Epithelial cell of proximal tubule (primary cell): ENCODE measurements at regions not wholly inside any gene's neighbourhood (a gene's known extent, or its start where the extent isn't known, plus 50 kb on each side); places are given as distances from the start of the nearest gene placed in this dataset.

Experiments used
- DNase-seq: peaks from one replicate; pipeline ENCODE4 v3.0.0-alpha.2; 2011; ENCODE audit warnings: low read depth
- H3K4me3 ChIP-seq: 2 replicates; pipeline ENCODE4 v1.5.1; 2011; ENCODE audit warnings: low read depth, mild to moderate bottlenecking, low read length
- TF ChIP-seq, protein P1 (sequence below): conservative IDR thresholded peaks from 2 replicates; pipeline ENCODE4 v1.5.1; 2012; ENCODE audit warnings: low read depth, mild to moderate bottlenecking, low read length

DNA sequence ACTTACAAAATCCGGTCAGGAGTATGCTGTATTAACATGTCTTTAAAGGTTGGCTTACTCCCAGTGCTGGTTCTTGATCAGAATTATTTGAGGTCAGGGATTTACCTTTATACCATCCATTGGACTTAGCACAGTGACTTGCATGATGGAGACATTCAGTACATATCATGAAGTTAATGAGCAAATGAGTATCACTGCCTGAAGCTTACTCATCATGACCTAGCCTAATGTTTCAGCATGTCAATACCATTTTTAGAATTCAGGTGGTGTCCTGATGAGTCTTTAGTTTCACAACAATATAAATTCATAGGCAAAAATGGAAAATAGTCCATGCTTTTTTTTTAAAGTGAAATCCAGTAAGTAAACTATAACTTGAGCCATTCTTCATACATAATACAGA, 226.0 kb upstream of the C9orf72 start:
- TF ChIP-seq, protein P1, sequence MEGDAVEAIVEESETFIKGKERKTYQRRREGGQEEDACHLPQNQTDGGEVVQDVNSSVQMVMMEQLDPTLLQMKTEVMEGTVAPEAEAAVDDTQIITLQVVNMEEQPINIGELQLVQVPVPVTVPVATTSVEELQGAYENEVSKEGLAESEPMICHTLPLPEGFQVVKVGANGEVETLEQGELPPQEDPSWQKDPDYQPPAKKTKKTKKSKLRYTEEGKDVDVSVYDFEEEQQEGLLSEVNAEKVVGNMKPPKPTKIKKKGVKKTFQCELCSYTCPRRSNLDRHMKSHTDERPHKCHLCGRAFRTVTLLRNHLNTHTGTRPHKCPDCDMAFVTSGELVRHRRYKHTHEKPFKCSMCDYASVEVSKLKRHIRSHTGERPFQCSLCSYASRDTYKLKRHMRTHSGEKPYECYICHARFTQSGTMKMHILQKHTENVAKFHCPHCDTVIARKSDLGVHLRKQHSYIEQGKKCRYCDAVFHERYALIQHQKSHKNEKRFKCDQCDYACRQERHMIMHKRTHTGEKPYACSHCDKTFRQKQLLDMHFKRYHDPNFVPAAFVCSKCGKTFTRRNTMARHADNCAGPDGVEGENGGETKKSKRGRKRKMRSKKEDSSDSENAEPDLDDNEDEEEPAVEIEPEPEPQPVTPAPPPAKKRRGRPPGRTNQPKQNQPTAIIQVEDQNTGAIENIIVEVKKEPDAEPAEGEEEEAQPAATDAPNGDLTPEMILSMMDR: no peak
- DNase-seq: no peak
- H3K4me3 ChIP-seq: no peak overlapping the region

DNA sequence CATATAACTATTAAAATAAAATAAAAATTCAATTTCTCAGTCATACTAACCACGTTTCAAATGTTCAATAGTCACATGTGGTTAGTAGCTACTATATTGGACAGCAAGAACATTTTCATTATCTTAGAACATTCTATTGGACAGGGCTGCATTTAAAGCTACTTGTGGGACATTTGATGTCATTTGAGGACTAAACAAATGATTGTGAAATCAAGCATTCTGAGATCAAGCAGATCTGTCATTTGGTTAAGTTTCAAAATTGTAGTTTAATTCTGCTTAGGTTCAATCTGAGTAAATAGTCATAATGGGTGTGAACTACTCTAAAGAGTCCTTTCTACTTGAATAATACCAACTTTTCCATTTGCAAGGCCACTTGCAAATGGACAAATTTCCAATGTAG, 226.9 kb upstream of the C9orf72 start:
- no peak for DNase-seq
- H3K4me3 ChIP-seq: no peak overlapping the region
- TF ChIP-seq, protein P1: no peak

DNA sequence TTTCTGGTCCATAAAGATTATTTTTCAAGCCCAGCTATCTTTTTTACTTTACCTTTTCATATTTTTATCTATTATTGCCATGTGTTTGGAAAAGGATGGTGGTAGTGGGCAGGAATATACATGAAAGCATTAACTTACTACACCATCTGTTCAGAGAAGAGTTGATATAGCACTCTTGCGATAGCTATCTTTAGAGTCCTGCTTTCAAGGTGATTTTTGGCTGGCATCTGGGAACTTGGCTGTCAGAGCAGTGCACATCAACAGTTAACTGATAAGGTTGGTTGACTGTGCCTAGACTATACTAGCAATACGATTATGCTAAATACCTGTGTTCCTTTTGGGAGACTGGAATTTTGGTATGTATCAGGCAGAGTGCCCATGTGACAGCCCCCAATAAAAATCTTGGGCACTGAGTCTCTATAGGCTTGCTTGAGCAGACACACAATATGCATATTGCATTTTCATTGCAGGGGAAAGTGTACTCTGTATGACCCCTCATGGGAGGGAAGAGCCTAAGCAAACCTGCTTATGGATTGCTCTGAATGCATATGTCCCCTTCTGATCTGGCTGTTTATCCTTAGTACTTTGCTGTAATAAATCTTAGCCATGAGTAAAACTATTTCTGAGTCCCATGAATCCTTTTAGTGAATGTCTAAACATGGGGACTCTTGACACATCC, 227.6 kb upstream of the C9orf72 start:
- no peak for DNase-seq
- H3K4me3 ChIP-seq: no peak overlapping the region
- TF ChIP-seq, protein P1: no peak

DNA sequence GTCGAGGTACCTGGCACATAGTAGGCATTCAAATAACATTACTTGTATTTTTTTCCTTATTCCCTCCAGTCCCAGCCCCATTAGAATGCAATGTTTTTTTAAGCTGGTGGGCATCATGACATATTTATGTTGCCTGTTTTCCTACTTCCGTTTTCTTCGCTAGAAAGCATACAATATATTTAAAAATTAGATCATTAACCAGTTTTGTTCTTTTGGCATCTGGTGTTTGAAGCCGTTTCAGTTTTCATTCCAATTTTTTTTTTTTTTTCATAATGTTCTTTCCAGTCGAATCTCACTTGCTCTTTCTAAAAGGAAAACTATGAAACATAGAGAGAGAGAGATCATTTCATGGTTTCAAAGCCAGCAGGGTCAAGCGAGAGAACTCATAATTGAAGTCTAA, 228.3 kb upstream of the C9orf72 start:
- no peak overlapping the region for H3K4me3 ChIP-seq
- DNase-seq: no peak
- TF ChIP-seq, protein P1: no peak

DNA sequence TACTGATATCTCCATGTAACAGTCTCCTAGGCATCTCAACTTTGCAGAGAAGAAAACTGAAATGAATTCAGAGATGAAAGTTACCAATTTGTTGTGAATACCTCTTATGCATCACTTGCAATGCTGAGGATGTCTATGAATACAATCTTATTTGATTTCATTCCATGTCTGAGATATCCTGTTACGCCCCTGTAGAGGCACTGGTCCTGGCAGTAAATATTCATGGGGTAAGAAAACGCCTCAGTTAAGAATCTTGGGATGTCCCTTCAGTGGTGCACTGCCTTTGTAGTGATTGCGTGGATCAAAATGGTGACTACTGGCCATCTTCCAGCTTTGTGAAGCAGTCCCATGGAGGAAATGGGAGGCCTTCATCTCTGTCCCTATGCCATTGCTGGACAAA, 229.1 kb upstream of the C9orf72 start:
- TF ChIP-seq, protein P1: no peak
- no peak for DNase-seq
- no peak overlapping the region for H3K4me3 ChIP-seq

DNA sequence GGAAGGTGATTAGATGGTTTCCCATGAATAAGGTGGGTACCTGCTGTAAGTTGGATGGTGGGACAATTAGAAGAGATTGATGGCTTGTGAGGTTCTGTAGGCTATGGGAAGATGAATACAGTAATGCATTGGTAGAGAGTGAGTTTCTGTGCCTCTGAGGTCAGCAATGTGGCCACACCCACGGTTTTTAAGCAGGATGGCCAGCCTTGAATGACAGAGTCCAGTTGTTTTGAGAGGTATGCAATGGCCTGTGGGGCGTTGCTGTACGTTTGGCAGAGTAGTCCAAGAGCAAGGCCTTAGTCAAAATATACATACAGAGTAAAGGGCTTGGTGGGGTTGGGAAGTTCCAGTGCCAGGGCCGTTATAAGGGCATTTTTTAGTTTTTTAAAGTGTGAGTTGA, 235.6 kb upstream of the C9orf72 start:
- DNase-seq: no peak
- TF ChIP-seq, protein P1: no peak
- no peak overlapping the region for H3K4me3 ChIP-seq

DNA sequence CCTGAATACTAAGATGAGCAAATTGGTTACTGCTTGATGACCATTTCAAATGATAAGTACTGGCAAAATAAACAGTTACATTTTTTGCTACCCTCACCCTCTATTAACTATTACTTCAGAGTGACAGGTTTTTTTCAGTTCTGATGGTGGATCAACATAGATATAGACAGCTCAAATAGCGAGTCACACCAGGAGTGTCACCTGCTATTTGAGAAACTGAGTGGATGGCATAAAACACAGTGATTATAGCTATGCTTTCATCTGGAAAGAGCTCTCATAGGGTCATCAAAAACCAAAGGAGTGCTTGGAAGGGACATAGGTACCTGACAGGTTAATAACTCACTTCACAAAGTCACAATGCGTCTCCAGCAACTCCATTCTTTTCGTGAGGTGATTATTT, 244.5 kb upstream of the C9orf72 start:
- TF ChIP-seq, protein P1: no peak
- no peak for DNase-seq
- H3K4me3 ChIP-seq: no peak overlapping the region
